ENCODE measurements at regions not wholly inside any gene's neighbourhood (a gene's known extent, or its start where the extent isn't known, plus 50 kb on each side); places are given as distances from the start of the nearest gene placed in this dataset.
A peak's percentile ranks its signal among the peaks of the same experiment; 100 is the strongest.

- TF ChIP-seq CTCF (IDR thresholded peaks at IDR 0.05; ENCODE audit: insufficient read depth, low read length, poor library complexity, severe bottlenecking), result peak; percentile 12
- peak overlapping the region; percentile 46 for H3K4me3 ChIP-seq (ENCODE audit: low read depth, low read length)
- no peaks in the 10 kb centered on the region for H3K36me3 ChIP-seq (ENCODE audit: control insufficient read depth, insufficient read depth, low read length)
- peak; percentile 64 for DNase-seq (ENCODE audit: low read depth)
- peaks cover 36% of the 10 kb centered on the region for H3K27me3 ChIP-seq (ENCODE audit: control insufficient read depth, insufficient read depth, low read length)
Observed at GRCh38 chr16:31700530-31701388, 172.8 kb upstream of the ZNF267 start.

GRCh38 chr16:31701734-31702133 lies 171.9 kb upstream of the ZNF267 start:
- H3K4me3 ChIP-seq (ENCODE audit: low read depth, low read length), result no peak overlapping the region
- no peaks in the 10 kb centered on the region for H3K36me3 ChIP-seq (ENCODE audit: control insufficient read depth, insufficient read depth, low read length)
- no peak for DNase-seq (ENCODE audit: low read depth)
- peaks cover 43% of the 10 kb centered on the region for H3K27me3 ChIP-seq (ENCODE audit: control insufficient read depth, insufficient read depth, low read length)
- no peak for TF ChIP-seq CTCF (IDR thresholded peaks at IDR 0.05; ENCODE audit: insufficient read depth, low read length, poor library complexity, severe bottlenecking)

- TF ChIP-seq CTCF (IDR thresholded peaks at IDR 0.05; ENCODE audit: insufficient read depth, low read length, poor library complexity, severe bottlenecking), result no peak
- H3K36me3 ChIP-seq (ENCODE audit: control insufficient read depth, insufficient read depth, low read length), result no peaks in the 10 kb centered on the region
- H3K4me3 ChIP-seq (ENCODE audit: low read depth, low read length), result no peak overlapping the region
- DNase-seq (ENCODE audit: low read depth), result no peak
- peaks cover 40% of the 10 kb centered on the region for H3K27me3 ChIP-seq (ENCODE audit: control insufficient read depth, insufficient read depth, low read length)
Observed at GRCh38 chr16:31702796-31703195, 170.8 kb upstream of the ZNF267 start.

GRCh38 chr16:31703526-31704128 lies 170.0 kb upstream of the ZNF267 start:
- H3K36me3 ChIP-seq (ENCODE audit: control insufficient read depth, insufficient read depth, low read length), result no peaks in the 10 kb centered on the region
- DNase-seq (ENCODE audit: low read depth), result no peak
- H3K27me3 ChIP-seq (ENCODE audit: control insufficient read depth, insufficient read depth, low read length), result peaks cover 48% of the 10 kb centered on the region
- H3K4me3 ChIP-seq (ENCODE audit: low read depth, low read length), result no peak overlapping the region
- TF ChIP-seq CTCF (IDR thresholded peaks at IDR 0.05; ENCODE audit: insufficient read depth, low read length, poor library complexity, severe bottlenecking), result no peak

- DNase-seq (ENCODE audit: low read depth), result no peak
- peaks cover 45% of the 10 kb centered on the region for H3K27me3 ChIP-seq (ENCODE audit: control insufficient read depth, insufficient read depth, low read length)
- no peak for TF ChIP-seq CTCF (IDR thresholded peaks at IDR 0.05; ENCODE audit: insufficient read depth, low read length, poor library complexity, severe bottlenecking)
- no peak overlapping the region for H3K4me3 ChIP-seq (ENCODE audit: low read depth, low read length)
- no peaks in the 10 kb centered on the region for H3K36me3 ChIP-seq (ENCODE audit: control insufficient read depth, insufficient read depth, low read length)
Observed at GRCh38 chr16:31704138-31704537, 169.5 kb upstream of the ZNF267 start.
